ENCODE measurements at regions not wholly inside any gene's neighbourhood (a gene's known extent, or its start where the extent isn't known, plus 50 kb on each side); places are given as distances from the start of the nearest gene placed in this dataset.

- DNase-seq (ENCODE audit: low spot score), result no peak
These were observed 50.0 kb downstream of the PABIR2 start for GRCh38 chrX:134747006-134747405.

- DNase-seq (ENCODE audit: low spot score), result no peak
These were observed 50.6 kb downstream of the PABIR2 start for GRCh38 chrX:134746410-134746785.

- DNase-seq (ENCODE audit: low spot score), result no peak
These were observed 51.2 kb downstream of the PABIR2 start for GRCh38 chrX:134745636-134746409.

- DNase-seq (ENCODE audit: low spot score), result no peak
These were observed 53.9 kb downstream of the PABIR2 start for GRCh38 chrX:134743091-134743490.

GRCh38 chrX:134742573-134742972 is 54.4 kb downstream of the PABIR2 start:
- no peak for DNase-seq (ENCODE audit: low spot score)

GRCh38 chrX:134741746-134742145 is 55.3 kb downstream of the PABIR2 start:
- DNase-seq (ENCODE audit: low spot score), result no peak

GRCh38 chrX:134738986-134739740 is 57.8 kb downstream of the PABIR2 start:
- no peak for DNase-seq (ENCODE audit: low spot score)

GRCh38 chrX:134738445-134738844 is 58.6 kb downstream of the PABIR2 start:
- DNase-seq (ENCODE audit: low spot score), result no peak

GRCh38 chrX:134737721-134738369 is 59.2 kb downstream of the PABIR2 start:
- DNase-seq (ENCODE audit: low spot score), result no peak

- DNase-seq (ENCODE audit: low spot score), result no peak
These were observed 59.9 kb downstream of the PABIR2 start for GRCh38 chrX:134737061-134737460.

- no peak for DNase-seq (ENCODE audit: low spot score)
These were observed 60.6 kb downstream of the PABIR2 start for GRCh38 chrX:134736356-134736755.

- no peak for DNase-seq (ENCODE audit: low spot score)
These were observed 62.0 kb downstream of the PABIR2 start for GRCh38 chrX:134735015-134735414.

GRCh38 chrX:134734466-134734952 is 62.5 kb downstream of the PABIR2 start:
- DNase-seq (ENCODE audit: low spot score), result no peak

GRCh38 chrX:134733591-134733990 is 63.4 kb downstream of the PABIR2 start:
- no peak for DNase-seq (ENCODE audit: low spot score)

GRCh38 chrX:134732676-134733075 is 64.3 kb downstream of the PABIR2 start:
- no peak for DNase-seq (ENCODE audit: low spot score)

GRCh38 chrX:134732152-134732551 is 64.9 kb downstream of the PABIR2 start:
- no peak for DNase-seq (ENCODE audit: low spot score)

GRCh38 chrX:134727363-134727762 is 69.1 kb upstream of the PLAC1 start:
- DNase-seq (ENCODE audit: low spot score), result no peak

GRCh38 chrX:134725103-134725690 is 66.9 kb upstream of the PLAC1 start:
- no peak for DNase-seq (ENCODE audit: low spot score)

- no peak for DNase-seq (ENCODE audit: low spot score)
These were observed 63.7 kb upstream of the PLAC1 start for GRCh38 chrX:134721766-134722532.

GRCh38 chrX:134718966-134719317 is 60.7 kb upstream of the PLAC1 start:
- peak; percentile 66 for DNase-seq (ENCODE audit: low spot score)

- DNase-seq (ENCODE audit: low spot score), result peak; percentile 19
These were observed 60.1 kb upstream of the PLAC1 start for GRCh38 chrX:134718105-134718965.

Data from activated CD4-positive, alpha-beta T cell treated with anti-CD3 and anti-CD28 coated beads, Interleukin-2, Interleukin-4, amounts not matched to agents 100 ng/mL and 50 ng/mL, durations not matched to agents 16 hours and 8 hours (primary cell).